ENCODE measurements at regions not wholly inside any gene's neighbourhood (a gene's known extent, or its start where the extent isn't known, plus 50 kb on each side); places are given as distances from the start of the nearest gene placed in this dataset.

DNA sequence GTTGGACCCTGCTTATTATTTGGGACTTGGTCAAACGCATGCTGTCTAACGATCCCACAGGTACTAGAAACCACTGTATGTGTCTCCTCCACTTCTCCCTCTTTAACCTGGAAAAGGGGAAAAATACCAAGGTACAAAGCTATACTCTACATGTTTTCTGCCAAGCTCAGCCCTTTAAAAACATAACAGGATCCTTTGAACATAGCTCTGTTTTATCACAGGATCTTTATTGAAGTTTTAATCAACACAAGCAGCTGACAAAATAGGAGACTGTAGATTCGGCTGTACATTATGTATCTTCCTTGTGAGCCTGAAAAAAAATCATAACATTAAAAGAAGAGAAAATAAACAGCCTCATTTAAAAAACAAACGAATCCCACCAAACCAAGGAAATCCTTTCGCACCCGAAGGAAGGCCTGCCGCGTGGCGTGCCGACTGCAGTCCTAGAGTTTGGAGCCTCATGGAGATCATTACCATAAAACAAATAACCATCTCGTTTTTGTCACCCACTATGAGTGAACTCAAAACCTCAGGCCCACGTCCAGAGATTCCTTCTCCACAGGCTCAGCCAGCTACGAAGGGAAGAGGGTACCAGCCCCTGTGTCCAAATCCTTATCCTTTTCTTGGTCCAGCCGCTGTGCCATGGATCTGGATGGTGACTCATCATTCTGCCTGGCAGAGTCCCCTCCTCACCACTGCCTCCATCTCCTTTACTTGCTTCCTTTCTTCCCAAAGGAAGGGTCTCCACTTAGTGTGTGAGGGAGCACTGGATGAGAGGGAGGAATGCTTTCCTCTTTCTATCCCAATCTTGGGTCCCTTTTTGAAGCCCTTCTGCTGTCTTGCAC, 651.1 kb downstream of the CCDC171 start:
- no peak for TF ChIP-seq CTCF (conservative IDR thresholded peaks at IDR 0.05; ENCODE audit: low read length)
- TF ChIP-seq EZH2phosphoT487 (IDR thresholded peaks at IDR 0.05; ENCODE audit: borderline replicate concordance, low read depth, low read length): no peak
